HCT116 (cell line): ENCODE measurements at regions not wholly inside any gene's neighbourhood (a gene's known extent, or its start where the extent isn't known, plus 50 kb on each side); places are given as distances from the start of the nearest gene placed in this dataset.

Source experiments
- ATAC-seq: fragments of 200-7000 bp; cut with Tn5 transposase; 2 replicates; pipeline ENCODE4 v1.9.1; 2020; ENCODE audit warnings: mild to moderate bottlenecking, moderate library complexity
- BruUV-seq: library from RNA; stranded (reverse); fragments of 400-500 nt; replicated peaks from 2 replicates; lab custom pipeline; 2021; lab: Mats Ljungman, UMichigan
- CTCF ChIA-PET: fragments of 300-600 bp; sonication (Branson Sonifier 250); formaldehyde crosslinking; loops from one replicate; lab custom pipeline; 2021; ENCODE audit warnings: antibody characterized with exemption; lab: Charles Lee
- POLR2A ChIA-PET: fragments of 300-600, 350-600 bp; sonication (Branson Sonifier 250); formaldehyde crosslinking; loops from one replicate; lab custom pipeline; 2021; ENCODE audit warnings: antibody characterized with exemption; lab: Charles Lee
- RAD21 ChIA-PET, 2 experiments: fragments of 300-600 bp; sonication (Branson Sonifier 250); formaldehyde crosslinking; loops; one replicate each; lab custom pipeline; 2023; ENCODE audit warnings: low total read pairs in 2 of 2; ENCODE audit not compliant: uncharacterized antibody in 2 of 2, unreplicated experiment in 2 of 2, low non-redundant PET in 1 of 2; lab: Charles Lee
- DNase-seq: peaks from one replicate; pipeline ENCODE4 v3.0.0-alpha.2; 2010; ENCODE audit warnings: low read depth, low spot score
- H2AFZ ChIP-seq: fragments of 200-600 bp; shearing (Covaris generic), sonication (generic); 2 replicates; pipeline ENCODE4 v1.6.1; 2017; ENCODE audit warnings: low read depth, mixed run types, mixed read lengths, antibody characterized with exemption, low read length; ENCODE audit not compliant: poor library complexity, severe bottlenecking
- H3K27ac ChIP-seq: 2 replicates; pipeline ENCODE4 v1.5.1; 2012; ENCODE audit warnings: low read depth, low read length
- H3K27me3 ChIP-seq: fragments of 200-600 bp; sonication (generic); 2 replicates; pipeline ENCODE4 v1.6.1; 2016; ENCODE audit warnings: mixed run types, low read length, mixed read lengths; ENCODE audit not compliant: insufficient read depth
- H3K36me3 ChIP-seq, 2 experiments: fragments of 200-500 bp in 1 of 2; fragments of 200-600 bp in 1 of 2; sonication (Bioruptor generic) in 1 of 2; sonication (generic) in 1 of 2; 2 replicates each; pipeline versions ENCODE4 v1.5.1 to v1.6.1; 2014 to 2016; ENCODE audit warnings: low read length in 2 of 2, inconsistent platforms in 1 of 2, mixed read lengths in 1 of 2, mixed run types in 1 of 2; ENCODE audit not compliant: insufficient read depth in 2 of 2, control insufficient read depth in 1 of 2
- H3K4me1 ChIP-seq, 2 experiments: fragments of 200-600 bp in 1 of 2; sonication (generic) in 1 of 2; 2 replicates each; pipeline versions ENCODE4 v1.5.1 to v1.6.1; 2012 to 2017; ENCODE audit warnings: low read length in 2 of 2, inconsistent platforms in 1 of 2, mild to moderate bottlenecking in 1 of 2, mixed read lengths in 1 of 2, mixed run types in 1 of 2, moderate library complexity in 1 of 2; ENCODE audit not compliant: insufficient read depth in 2 of 2, control insufficient read depth in 1 of 2
- H3K4me2 ChIP-seq: fragments of 200-600 bp; sonication (generic); 2 replicates; pipeline ENCODE4 v1.6.1; 2017; ENCODE audit warnings: mixed run types, low read length, mixed read lengths
- H3K4me3 ChIP-seq, 2 experiments: fragments of 200-600 bp in 1 of 2; sonication (generic) in 1 of 2; replicated peaks in 1 of 2; 2 replicates each; pipeline ENCODE4 v1.5.1; 2011 to 2016; ENCODE audit warnings: low read length in 2 of 2, control low read depth in 1 of 2, low read depth in 1 of 2, mild to moderate bottlenecking in 1 of 2, mixed read lengths in 1 of 2, mixed run types in 1 of 2
- H3K79me2 ChIP-seq: fragments of 200-600 bp; sonication (generic); 2 replicates; pipeline ENCODE4 v1.6.1; 2017; ENCODE audit warnings: mild to moderate bottlenecking, mixed run types, low read length, moderate library complexity, mixed read lengths; ENCODE audit not compliant: insufficient read depth
- H3K9ac ChIP-seq: fragments of 200-600 bp; sonication (generic); 2 replicates; pipeline ENCODE4 v1.6.1; 2016; ENCODE audit warnings: low read length, mixed read lengths
- H3K9me2 ChIP-seq: fragments of 200-600 bp; sonication (generic), shearing (Covaris generic); 2 replicates; pipeline ENCODE4 v1.6.1; 2017; ENCODE audit warnings: mixed run types, mild to moderate bottlenecking, moderate library complexity; ENCODE audit not compliant: insufficient read depth
- H3K9me3 ChIP-seq, 2 experiments: fragments of 200-500 bp in 1 of 2; fragments of 200-600 bp in 1 of 2; sonication (Bioruptor generic) in 1 of 2; sonication (generic) in 1 of 2; 2 replicates each; pipeline ENCODE4 v1.6.1; 2014 to 2017; ENCODE audit warnings: low read length in 2 of 2, mixed read lengths in 2 of 2, inconsistent platforms in 1 of 2, low read depth in 1 of 2, mild to moderate bottlenecking in 1 of 2, mixed run types in 1 of 2, moderate library complexity in 1 of 2; ENCODE audit not compliant: control insufficient read depth in 1 of 2, insufficient read depth in 1 of 2
- H4K20me1 ChIP-seq: fragments of 200-600 bp; sonication (generic), shearing (Covaris generic); 2 replicates; pipeline ENCODE4 v1.6.1; 2017; ENCODE audit warnings: mixed run types, mild to moderate bottlenecking, moderate library complexity; ENCODE audit not compliant: insufficient read depth
- ATF3 ChIP-seq: IDR thresholded peaks from 2 replicates; pipeline ENCODE4 v1.6.1; 2012
- ELF1 ChIP-seq: IDR thresholded peaks from 2 replicates; pipeline ENCODE4 v1.6.1; 2012; ENCODE audit warnings: low read depth, borderline replicate concordance
- EZH2phosphoT487 ChIP-seq: fragments of 200-600 bp; IDR thresholded peaks from 2 replicates; pipeline ENCODE4 v1.6.1; 2018; ENCODE audit warnings: antibody characterized with exemption, borderline replicate concordance
- MAX ChIP-seq: IDR thresholded peaks from 2 replicates; pipeline ENCODE4 v1.6.1; 2012
- POLR2A ChIP-seq: IDR thresholded peaks from 2 replicates; pipeline ENCODE4 v1.7.0; 2011; ENCODE audit warnings: borderline replicate concordance; ENCODE audit not compliant: insufficient read depth, insufficient read length; ENCODE audit errors: extremely low read depth
- POLR2AphosphoS5 ChIP-seq: IDR thresholded peaks from 2 replicates; pipeline ENCODE4 v1.6.1; 2011; ENCODE audit warnings: mild to moderate bottlenecking, low read depth, low read length, moderate library complexity
- SIN3A ChIP-seq: IDR thresholded peaks from 2 replicates; pipeline ENCODE4 v1.6.1; 2012; ENCODE audit warnings: low read depth
- TCF7L2 ChIP-seq: IDR thresholded peaks from 2 replicates; pipeline ENCODE4 v1.7.0; 2011; ENCODE audit warnings: borderline replicate concordance, inconsistent platforms; ENCODE audit not compliant: insufficient read depth, insufficient read length; ENCODE audit errors: extremely low read depth
- ZBTB33 ChIP-seq: IDR thresholded peaks from 2 replicates; pipeline ENCODE4 v1.6.1; 2011; ENCODE audit warnings: mild to moderate bottlenecking, low read length, moderate library complexity; ENCODE audit not compliant: insufficient replicate concordance; ENCODE audit errors: extremely low read depth
- ZNF274 ChIP-seq: fragments of 200-500 bp; sonication (Bioruptor generic); IDR thresholded peaks from 2 replicates; pipeline ENCODE4 v1.6.1; 2014; ENCODE audit warnings: mild to moderate bottlenecking, low read depth, low read length, inconsistent platforms
- intact Hi-C: fragments of 100-400 bp; cut with micrococcal nuclease; formaldehyde crosslinking; loops from 2 replicates; pipeline ENCODE4 v1.10.0; 2022

- TF ChIP-seq ZBTB33: no peak
- no peak for TF ChIP-seq ELF1
- no peak for TF ChIP-seq POLR2A
These were observed 92.5 kb upstream of the ZFP42 start (continued) for GRCh38 chr4:187903106-187903505.

DNA sequence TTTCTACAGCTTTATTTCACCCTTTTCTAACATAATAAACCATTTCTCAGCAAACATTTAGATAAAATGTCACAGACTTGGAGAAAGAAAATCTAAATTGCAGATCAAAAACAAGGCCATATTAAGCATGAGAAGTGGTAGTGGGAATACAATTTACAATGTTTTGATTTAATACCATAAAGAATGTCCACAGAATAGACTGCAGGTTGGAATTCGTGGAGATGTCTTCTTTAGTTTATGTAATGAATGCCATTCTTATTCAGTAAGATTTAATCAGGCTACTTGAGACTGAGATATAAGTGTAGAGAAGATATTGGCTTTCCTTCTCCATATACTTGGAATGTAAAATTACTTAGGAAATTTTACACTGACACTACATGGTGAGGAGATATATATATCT lies 91.9 kb upstream of the ZFP42 start:
- no TSS peak for BruUV-seq
- POLR2A ChIA-PET: no interaction called here

More for the DNA sequence above, 91.9 kb upstream of the ZFP42 start:
- ChIA-PET CTCF (no interaction called here), RAD21 (no interaction called here)
- Histone ChIP-seq H3K27me3 (no peaks in the 10 kb centered on the region), H3K4me2 (no peak overlapping the region), H3K4me3 (no peak overlapping the region), H3K9me2 (no peaks in the 10 kb centered on the region), H4K20me1 (no peaks in the 10 kb centered on the region), H2AFZ (no peak overlapping the region), H3K4me1 (peaks cover 0 to 7% of the 10 kb centered on the region in 2 experiments; a peak in 1 of 4 replicates), H3K27ac (no peak overlapping the region), H3K9me3 (no peaks in the 10 kb centered on the region), H3K79me2 (no peaks in the 10 kb centered on the region), H3K9ac (no peak overlapping the region), H3K36me3 (no peaks in the 10 kb centered on the region)
- no peak for ATAC-seq
- DNase-seq: no peak
- intact Hi-C loops: no loop called here
- TF ChIP-seq POLR2AphosphoS5 (no peak), TCF7L2 (no peak), ZNF274 (no peak), ZBTB33 (no peak), ATF3 (no peak), SIN3A (no peak), MAX (no peak), EZH2phosphoT487 (no peak), ELF1 (no peak)
